ENCODE measurements at regions not wholly inside any gene's neighbourhood (a gene's known extent, or its start where the extent isn't known, plus 50 kb on each side); places are given as distances from the start of the nearest gene placed in this dataset.

- no peak for DNase-seq
Observed at GRCh38 chr2:3060049-3060448, 317.6 kb downstream of the EIPR1 start.

- no peak for DNase-seq
Observed at GRCh38 chr2:3059141-3059925, 318.3 kb downstream of the EIPR1 start.

DNA sequence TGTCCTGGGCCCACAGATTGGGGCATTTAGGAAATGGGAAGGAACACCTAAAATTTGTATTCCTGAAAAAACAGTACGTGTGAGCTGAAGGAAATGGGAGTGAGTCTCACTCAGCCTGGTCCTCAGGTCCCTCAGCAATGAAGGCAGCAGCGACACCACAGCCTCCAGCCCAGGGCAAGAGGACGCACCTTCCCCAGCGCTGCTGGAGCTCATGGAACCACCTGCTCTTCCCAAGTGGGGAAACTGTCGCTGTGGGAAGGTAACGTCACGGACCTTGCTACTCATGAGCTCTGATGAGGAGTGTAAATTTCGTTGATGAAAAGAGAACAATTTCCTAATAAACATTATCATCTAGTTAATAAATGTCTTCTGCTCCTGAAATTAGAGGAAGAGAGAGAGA is 323.6 kb downstream of the EIPR1 start:
- DNase-seq, result no peak

- DNase-seq, result no peak
Observed at GRCh38 chr2:3051266-3051665, 326.4 kb downstream of the EIPR1 start.

DNA sequence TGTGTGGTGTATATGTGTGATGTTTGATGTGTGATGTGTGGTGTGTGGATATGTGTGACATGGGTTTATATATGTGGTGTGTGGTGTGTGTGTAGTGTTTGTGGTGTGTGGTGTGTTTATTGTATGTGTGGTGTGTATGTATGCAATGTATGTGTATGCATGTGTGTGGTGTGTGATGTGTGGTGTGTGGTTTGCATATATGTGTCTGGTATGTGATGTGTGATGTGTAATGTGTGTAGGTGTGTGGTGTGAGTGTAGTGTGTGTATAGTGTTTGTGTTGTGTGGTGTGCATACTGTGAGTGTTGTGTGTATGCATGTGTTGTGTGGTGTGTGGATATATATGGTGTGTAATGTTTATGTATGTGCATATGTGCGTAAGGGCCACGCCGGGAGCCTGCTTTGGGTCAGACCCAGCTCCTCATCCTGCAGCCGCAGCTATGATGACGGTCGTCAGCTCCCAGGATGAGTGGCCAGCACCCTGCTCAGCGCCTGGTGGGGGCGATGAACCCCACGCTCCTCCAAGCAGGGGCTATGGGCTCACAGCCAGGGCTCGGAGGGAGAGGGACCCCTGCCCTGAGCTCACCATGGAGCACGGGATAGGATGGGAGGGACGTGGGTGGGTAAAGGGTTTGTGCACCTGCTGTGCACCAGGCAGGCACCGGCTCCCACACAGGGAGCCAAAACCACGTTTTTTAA is 331.3 kb downstream of the EIPR1 start:
- no peak for DNase-seq

DNA sequence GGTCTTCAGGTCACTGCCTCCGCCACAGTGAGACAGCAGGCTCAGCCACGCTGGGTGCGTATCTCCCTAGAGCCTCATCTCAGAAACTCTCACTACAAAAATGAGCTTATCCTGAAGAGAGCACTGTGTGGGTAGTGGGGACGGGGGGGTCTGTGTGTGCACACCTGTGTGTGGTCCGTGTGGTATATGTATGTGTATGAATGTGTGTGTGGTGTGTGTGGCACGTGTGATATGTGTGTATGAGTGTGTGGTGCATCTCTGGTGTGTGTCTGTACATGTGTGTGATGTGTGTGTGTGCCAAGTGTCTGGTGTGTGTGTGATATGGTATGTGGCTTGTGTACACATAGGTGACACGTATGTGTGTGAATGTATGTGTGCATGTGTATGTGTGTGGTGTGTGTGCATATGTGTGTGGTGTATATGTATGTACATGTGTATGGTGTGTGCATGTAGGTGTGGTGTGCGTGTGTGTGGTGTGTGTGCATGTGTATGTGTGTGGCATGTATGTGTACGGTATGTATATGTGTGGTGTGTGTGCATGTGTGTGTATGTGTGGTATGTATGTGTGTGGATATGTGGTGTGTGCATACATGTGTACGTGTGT is 332.2 kb downstream of the EIPR1 start:
- DNase-seq, result no peak

- DNase-seq, result no peak
Observed at GRCh38 chr2:3044587-3045317, 332.9 kb downstream of the EIPR1 start.

- DNase-seq, result no peak
Observed at GRCh38 chr2:3043726-3044125, 333.9 kb downstream of the EIPR1 start.

GRCh38 chr2:3042601-3043585 is 334.7 kb downstream of the EIPR1 start:
- DNase-seq, result no peak

DNA sequence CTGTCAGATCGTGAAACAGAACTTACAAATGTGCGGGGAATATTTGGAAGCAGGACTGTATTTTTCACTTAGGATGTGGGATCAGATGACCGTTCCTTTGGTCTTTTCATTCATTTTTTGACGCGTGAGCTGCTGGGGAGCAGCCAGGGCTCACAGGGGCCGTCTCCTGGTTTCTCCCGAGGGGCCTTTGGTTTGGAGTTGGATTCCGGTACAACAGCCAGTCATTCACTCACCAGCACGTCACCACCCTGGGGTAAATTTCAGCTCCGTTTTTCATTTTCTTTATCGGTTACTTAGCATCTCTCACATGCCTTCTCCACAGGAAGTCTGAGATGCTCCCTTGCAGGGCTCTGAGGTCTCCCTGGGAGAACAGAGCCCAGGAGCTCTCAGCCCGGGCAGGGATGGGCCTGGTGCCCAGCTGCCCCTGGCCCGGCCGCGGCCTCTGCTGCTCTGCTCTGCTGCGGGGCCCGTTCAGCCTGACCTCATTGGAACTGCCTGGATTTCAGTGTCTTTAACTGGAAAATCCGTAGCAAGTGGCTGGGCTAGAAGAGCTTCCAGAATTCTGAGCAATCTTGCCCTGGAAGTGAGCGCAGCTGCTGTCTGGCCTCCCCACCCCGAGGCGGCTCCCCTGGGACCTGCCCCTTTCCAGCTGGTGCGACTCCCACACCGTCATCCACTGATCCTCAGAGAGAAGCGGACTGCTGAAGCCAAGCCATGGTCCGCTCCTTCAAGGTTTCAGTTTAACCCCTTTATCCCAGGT is 335.6 kb downstream of the EIPR1 start:
- DNase-seq, result no peak

- DNase-seq, result no peak
Observed at GRCh38 chr2:3041246-3041645, 336.4 kb downstream of the EIPR1 start.

- DNase-seq, result no peak
Observed at GRCh38 chr2:3040496-3041140, 337.0 kb downstream of the EIPR1 start.

DNA sequence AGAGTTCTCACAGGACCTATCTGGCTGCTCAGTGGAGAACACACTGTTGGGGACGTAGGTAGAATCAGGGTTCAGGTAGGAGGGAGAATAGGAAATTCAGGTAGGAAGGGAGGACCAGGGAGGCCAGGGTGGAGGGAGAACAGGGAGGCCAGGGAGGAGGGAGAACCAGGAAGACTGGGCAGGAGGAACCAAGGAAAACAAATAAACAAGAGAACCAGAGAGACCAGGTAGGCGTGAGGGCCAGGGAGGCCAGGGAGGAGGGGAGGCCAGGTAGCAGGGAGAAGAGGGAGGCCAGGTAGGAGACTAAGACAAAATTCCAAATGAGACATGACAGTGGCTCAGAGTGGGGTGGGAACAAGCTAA is 337.6 kb downstream of the EIPR1 start:
- DNase-seq, result no peak

- no peak for DNase-seq
Observed at GRCh38 chr2:3039188-3040065, 338.2 kb downstream of the EIPR1 start.

GRCh38 chr2:3038636-3039035 is 339.0 kb downstream of the EIPR1 start:
- no peak for DNase-seq

GRCh38 chr2:3037196-3038194 is 340.1 kb downstream of the EIPR1 start:
- no peak for DNase-seq

DNA sequence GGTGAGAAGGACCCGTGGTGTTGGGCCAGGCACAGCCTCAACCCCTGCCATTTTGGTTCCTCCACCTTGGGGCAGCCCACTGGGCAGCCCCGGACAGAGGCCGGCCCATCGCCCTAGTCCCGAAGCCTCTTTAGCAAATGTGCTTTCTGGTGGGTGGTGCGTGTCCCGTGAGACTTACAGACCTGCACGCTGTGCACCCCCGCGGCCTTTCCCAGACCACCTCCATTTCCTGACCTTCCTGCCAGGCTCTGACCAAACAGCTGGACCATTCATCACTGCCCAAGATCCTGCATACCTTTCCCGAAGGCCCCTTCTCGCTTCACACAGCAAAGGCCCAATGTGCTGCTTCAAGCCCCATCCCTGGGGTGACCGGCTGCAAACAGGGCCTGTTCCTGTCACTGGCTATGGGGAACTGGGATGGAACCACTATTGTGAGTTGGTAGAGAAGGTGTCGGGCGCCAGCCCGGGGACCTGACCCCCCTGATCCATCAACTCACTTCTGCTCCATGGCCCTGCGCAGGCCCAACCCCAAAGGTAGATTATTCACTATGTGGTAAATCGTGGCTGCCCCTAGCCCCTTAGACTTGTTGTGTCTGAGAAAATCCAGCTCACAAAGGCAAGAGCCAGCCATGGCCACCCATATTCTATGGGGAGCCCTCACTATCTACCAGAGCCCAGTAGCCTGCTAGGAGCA is 341.0 kb downstream of the EIPR1 start:
- DNase-seq, result no peak
